ENCODE measurements at regions not wholly inside any gene's neighbourhood (a gene's known extent, or its start where the extent isn't known, plus 50 kb on each side); places are given as distances from the start of the nearest gene placed in this dataset.
"Not testable (repeated sequence)": the region's sequence is repeated elsewhere in the genome, so short reads cannot be mapped to it uniquely, and the experiment has no call there.

- not testable (repeated sequence) for H2AFZ ChIP-seq (ENCODE audit: insufficient read depth, low read length, poor library complexity); H4K12ac ChIP-seq (ENCODE audit: low read depth, low read length); H4K91ac ChIP-seq (ENCODE audit: low read depth, low read length); H4K8ac ChIP-seq (ENCODE audit: low read depth, low read length); H3K9me3 ChIP-seq (ENCODE audit: insufficient read depth, low read depth, low read length); H3K4me1 ChIP-seq (ENCODE audit: control insufficient read depth in 1 of 2, insufficient read depth in 2 of 2, low read length in 2 of 2); H3K4me2 ChIP-seq (ENCODE audit: low read length); H3K79me1 ChIP-seq (ENCODE audit: low read length); H3K9ac ChIP-seq (ENCODE audit: low read length); H2BK12ac ChIP-seq (ENCODE audit: low read length); H3K27me3 ChIP-seq (ENCODE audit: insufficient read depth, low read length); H2BK5ac ChIP-seq (ENCODE audit: low read depth, low read length, poor library complexity); H2AK5ac ChIP-seq (ENCODE audit: low read length); H3K4me3 ChIP-seq (ENCODE audit: low read depth, low read length); H3K4ac ChIP-seq (ENCODE audit: low read depth, low read length); H3K36me3 ChIP-seq (ENCODE audit: control insufficient read depth in 1 of 2, insufficient read depth in 2 of 2, low read length in 2 of 2); H3K18ac ChIP-seq (ENCODE audit: low read length); H3K79me2 ChIP-seq (ENCODE audit: control insufficient read depth, insufficient read depth, low read length, poor library complexity); H3K27ac ChIP-seq (ENCODE audit: low read depth, low read length); H2BK120ac ChIP-seq (ENCODE audit: insufficient read depth, low read length, poor library complexity); H3K14ac ChIP-seq (ENCODE audit: low read length); H3K23ac ChIP-seq (ENCODE audit: low read length)
- DNase-seq, result peak; percentile 12 to 68
- no CpG with 5 or more reads among the region's 7 CpGs for WGBS (ENCODE audit: extremely low coverage, insufficient coverage, insufficient read length)
Observed at GRCh38 chr1:166433404-166434304, 266.9 kb upstream of the FAM78B start.

DNA sequence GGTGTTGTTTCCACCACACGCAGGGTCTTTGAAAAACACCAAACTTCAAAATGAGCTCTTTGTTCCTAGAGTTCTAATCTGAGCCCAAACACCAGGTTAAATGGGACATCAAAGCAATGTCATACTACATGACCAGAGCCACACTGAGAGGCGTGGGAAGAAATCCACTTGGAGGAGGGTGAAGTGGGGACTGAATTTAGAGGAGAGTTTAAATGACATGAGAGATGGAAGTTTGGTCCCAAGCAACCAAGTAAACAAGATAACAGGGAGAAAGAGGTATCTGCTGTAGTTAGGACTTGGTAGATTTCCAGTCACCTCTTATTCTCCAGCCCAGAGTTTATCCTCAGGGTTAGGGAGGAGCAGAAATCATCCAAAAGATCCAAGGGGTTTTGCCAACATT lies 290.9 kb upstream of the FAM78B start:
- Histone ChIP-seq H2BK120ac (ENCODE audit: insufficient read depth, low read length, poor library complexity) (no peak overlapping the region), H3K9me3 (ENCODE audit: insufficient read depth, low read depth, low read length) (no peaks in the 10 kb centered on the region), H3K4me3 (ENCODE audit: low read depth, low read length) (no peak overlapping the region), H2BK5ac (ENCODE audit: low read depth, low read length, poor library complexity) (no peak overlapping the region), H4K12ac (ENCODE audit: low read depth, low read length) (no peak overlapping the region), H3K79me2 (ENCODE audit: control insufficient read depth, insufficient read depth, low read length, poor library complexity) (no peaks in the 10 kb centered on the region), H3K27ac (ENCODE audit: low read depth, low read length) (no peak overlapping the region), H3K9ac (ENCODE audit: low read length) (no peak overlapping the region), H3K18ac (ENCODE audit: low read length) (no peak overlapping the region), H3K36me3 (ENCODE audit: control insufficient read depth in 1 of 2, insufficient read depth in 2 of 2, low read length in 2 of 2) (no peaks in the 10 kb centered on the region), H3K14ac (ENCODE audit: low read length) (no peak overlapping the region), H3K23ac (ENCODE audit: low read length) (no peak overlapping the region), H3K79me1 (ENCODE audit: low read length) (no peaks in the 10 kb centered on the region), H4K8ac (ENCODE audit: low read depth, low read length) (no peak overlapping the region), H2AK5ac (ENCODE audit: low read length) (no peak overlapping the region), H2BK12ac (ENCODE audit: low read length) (no peak overlapping the region), H3K27me3 (ENCODE audit: insufficient read depth, low read length) (no peaks in the 10 kb centered on the region), H4K91ac (ENCODE audit: low read depth, low read length) (no peak overlapping the region), H3K4me2 (ENCODE audit: low read length) (no peak overlapping the region), H3K4ac (ENCODE audit: low read depth, low read length) (no peak overlapping the region), H2AFZ (ENCODE audit: insufficient read depth, low read length, poor library complexity) (no peak overlapping the region), H3K4me1 (ENCODE audit: control insufficient read depth in 1 of 2, insufficient read depth in 2 of 2, low read length in 2 of 2) (no peaks in the 10 kb centered on the region)
- WGBS (ENCODE audit: extremely low coverage, insufficient coverage, insufficient read length), result no CpG with 5 or more reads among the region's 2 CpGs
- no peak for DNase-seq

GRCh38 chr1:166464333-166464732 lies 297.5 kb upstream of the FAM78B start:
- H2BK120ac ChIP-seq (ENCODE audit: insufficient read depth, low read length, poor library complexity), result no peak overlapping the region
- H3K9ac ChIP-seq (ENCODE audit: low read length), result no peak overlapping the region
- DNase-seq, result no peak
- no peak overlapping the region for H3K4me3 ChIP-seq (ENCODE audit: low read depth, low read length)
- H4K8ac ChIP-seq (ENCODE audit: low read depth, low read length), result no peak overlapping the region
- no peaks in the 10 kb centered on the region for H3K79me2 ChIP-seq (ENCODE audit: control insufficient read depth, insufficient read depth, low read length, poor library complexity)
- no peaks in the 10 kb centered on the region for H3K4me1 ChIP-seq (ENCODE audit: control insufficient read depth in 1 of 2, insufficient read depth in 2 of 2, low read length in 2 of 2)
- H3K36me3 ChIP-seq (ENCODE audit: control insufficient read depth in 1 of 2, insufficient read depth in 2 of 2, low read length in 2 of 2), result no peaks in the 10 kb centered on the region
- H3K18ac ChIP-seq (ENCODE audit: low read length), result no peak overlapping the region
- H3K27me3 ChIP-seq (ENCODE audit: insufficient read depth, low read length), result no peaks in the 10 kb centered on the region
- H2BK12ac ChIP-seq (ENCODE audit: low read length), result no peak overlapping the region
- no peak overlapping the region for H2AFZ ChIP-seq (ENCODE audit: insufficient read depth, low read length, poor library complexity)
- no peak overlapping the region for H3K23ac ChIP-seq (ENCODE audit: low read length)
- H3K27ac ChIP-seq (ENCODE audit: low read depth, low read length), result no peak overlapping the region
- no peak overlapping the region for H3K4me2 ChIP-seq (ENCODE audit: low read length)
- no peaks in the 10 kb centered on the region for H3K9me3 ChIP-seq (ENCODE audit: insufficient read depth, low read depth, low read length)
- WGBS (ENCODE audit: extremely low coverage, insufficient coverage, insufficient read length), result no CpG with 5 or more reads among the region's 1 CpG
- H2AK5ac ChIP-seq (ENCODE audit: low read length), result no peak overlapping the region
- no peak overlapping the region for H2BK5ac ChIP-seq (ENCODE audit: low read depth, low read length, poor library complexity)
- no peak overlapping the region for H4K12ac ChIP-seq (ENCODE audit: low read depth, low read length)
- no peak overlapping the region for H3K14ac ChIP-seq (ENCODE audit: low read length)
- H3K79me1 ChIP-seq (ENCODE audit: low read length), result no peaks in the 10 kb centered on the region
- no peak overlapping the region for H3K4ac ChIP-seq (ENCODE audit: low read depth, low read length)
- H4K91ac ChIP-seq (ENCODE audit: low read depth, low read length), result no peak overlapping the region

DNA sequence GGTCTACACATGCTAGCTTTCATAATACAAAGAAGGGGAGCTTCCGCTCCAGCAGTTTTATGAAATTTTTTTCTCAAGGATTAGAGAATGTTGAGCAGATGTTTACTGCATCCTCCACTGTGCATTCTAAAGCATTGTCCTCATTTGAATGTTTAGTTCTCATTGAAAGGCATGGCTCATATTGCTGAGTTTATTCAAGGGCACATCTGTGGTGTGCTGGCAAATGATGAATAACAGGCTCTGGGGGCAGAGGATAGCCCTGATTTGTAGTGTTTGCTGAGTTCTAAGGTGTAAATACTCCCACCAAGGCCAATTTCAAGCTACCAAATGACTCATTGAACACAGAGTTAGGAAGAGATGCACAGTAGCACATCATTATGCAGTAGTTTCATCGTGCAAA lies 303.2 kb upstream of the FAM78B start:
- H3K9ac ChIP-seq (ENCODE audit: low read length), result no peak overlapping the region
- H3K79me2 ChIP-seq (ENCODE audit: control insufficient read depth, insufficient read depth, low read length, poor library complexity), result no peaks in the 10 kb centered on the region
- no peak overlapping the region for H2BK120ac ChIP-seq (ENCODE audit: insufficient read depth, low read length, poor library complexity)
- H3K18ac ChIP-seq (ENCODE audit: low read length), result no peak overlapping the region
- H3K4me1 ChIP-seq (ENCODE audit: control insufficient read depth in 1 of 2, insufficient read depth in 2 of 2, low read length in 2 of 2), result no peaks in the 10 kb centered on the region
- no peak overlapping the region for H3K14ac ChIP-seq (ENCODE audit: low read length)
- no peak overlapping the region for H3K4me2 ChIP-seq (ENCODE audit: low read length)
- H4K12ac ChIP-seq (ENCODE audit: low read depth, low read length), result no peak overlapping the region
- H4K91ac ChIP-seq (ENCODE audit: low read depth, low read length), result no peak overlapping the region
- no peak overlapping the region for H2AK5ac ChIP-seq (ENCODE audit: low read length)
- H3K79me1 ChIP-seq (ENCODE audit: low read length), result no peaks in the 10 kb centered on the region
- H3K27ac ChIP-seq (ENCODE audit: low read depth, low read length), result no peak overlapping the region
- no peak overlapping the region for H2BK5ac ChIP-seq (ENCODE audit: low read depth, low read length, poor library complexity)
- H3K27me3 ChIP-seq (ENCODE audit: insufficient read depth, low read length), result no peaks in the 10 kb centered on the region
- WGBS (ENCODE audit: extremely low coverage, insufficient coverage, insufficient read length), result no CpG with 5 or more reads among the region's 2 CpGs
- no peaks in the 10 kb centered on the region for H3K9me3 ChIP-seq (ENCODE audit: insufficient read depth, low read depth, low read length)
- no peak for DNase-seq
- no peak overlapping the region for H3K23ac ChIP-seq (ENCODE audit: low read length)
- no peaks in the 10 kb centered on the region for H3K36me3 ChIP-seq (ENCODE audit: control insufficient read depth in 1 of 2, insufficient read depth in 2 of 2, low read length in 2 of 2)
- no peak overlapping the region for H3K4me3 ChIP-seq (ENCODE audit: low read depth, low read length)
- H3K4ac ChIP-seq (ENCODE audit: low read depth, low read length), result no peak overlapping the region
- no peak overlapping the region for H2BK12ac ChIP-seq (ENCODE audit: low read length)
- H4K8ac ChIP-seq (ENCODE audit: low read depth, low read length), result no peak overlapping the region
- H2AFZ ChIP-seq (ENCODE audit: insufficient read depth, low read length, poor library complexity), result no peak overlapping the region

Measured in trophoblast cell (in vitro differentiated cells and primary cell).